ENCODE measurements at regions not wholly inside any gene's neighbourhood (a gene's known extent, or its start where the extent isn't known, plus 50 kb on each side); places are given as distances from the start of the nearest gene placed in this dataset.
A peak's percentile ranks its signal among the peaks of the same experiment; 100 is the strongest.

- DNase-seq (ENCODE audit: insufficient read length, low spot score) (no peak), FAIRE-seq (no peak)
- TF ChIP-seq, protein P1, sequence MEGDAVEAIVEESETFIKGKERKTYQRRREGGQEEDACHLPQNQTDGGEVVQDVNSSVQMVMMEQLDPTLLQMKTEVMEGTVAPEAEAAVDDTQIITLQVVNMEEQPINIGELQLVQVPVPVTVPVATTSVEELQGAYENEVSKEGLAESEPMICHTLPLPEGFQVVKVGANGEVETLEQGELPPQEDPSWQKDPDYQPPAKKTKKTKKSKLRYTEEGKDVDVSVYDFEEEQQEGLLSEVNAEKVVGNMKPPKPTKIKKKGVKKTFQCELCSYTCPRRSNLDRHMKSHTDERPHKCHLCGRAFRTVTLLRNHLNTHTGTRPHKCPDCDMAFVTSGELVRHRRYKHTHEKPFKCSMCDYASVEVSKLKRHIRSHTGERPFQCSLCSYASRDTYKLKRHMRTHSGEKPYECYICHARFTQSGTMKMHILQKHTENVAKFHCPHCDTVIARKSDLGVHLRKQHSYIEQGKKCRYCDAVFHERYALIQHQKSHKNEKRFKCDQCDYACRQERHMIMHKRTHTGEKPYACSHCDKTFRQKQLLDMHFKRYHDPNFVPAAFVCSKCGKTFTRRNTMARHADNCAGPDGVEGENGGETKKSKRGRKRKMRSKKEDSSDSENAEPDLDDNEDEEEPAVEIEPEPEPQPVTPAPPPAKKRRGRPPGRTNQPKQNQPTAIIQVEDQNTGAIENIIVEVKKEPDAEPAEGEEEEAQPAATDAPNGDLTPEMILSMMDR (IDR thresholded peaks at IDR 0.05; ENCODE audit: insufficient read depth, missing control alignments): no peak
These were observed 323.3 kb upstream of the TMEM132C start for GRCh38 chr12:127943481-127944210.

- TF ChIP-seq, protein P1 (IDR thresholded peaks at IDR 0.05; ENCODE audit: insufficient read depth, missing control alignments): no peak
- FAIRE-seq: no peak
- no peak for DNase-seq (ENCODE audit: insufficient read length, low spot score)
These were observed 322.6 kb upstream of the TMEM132C start for GRCh38 chr12:127944211-127944899.

DNA sequence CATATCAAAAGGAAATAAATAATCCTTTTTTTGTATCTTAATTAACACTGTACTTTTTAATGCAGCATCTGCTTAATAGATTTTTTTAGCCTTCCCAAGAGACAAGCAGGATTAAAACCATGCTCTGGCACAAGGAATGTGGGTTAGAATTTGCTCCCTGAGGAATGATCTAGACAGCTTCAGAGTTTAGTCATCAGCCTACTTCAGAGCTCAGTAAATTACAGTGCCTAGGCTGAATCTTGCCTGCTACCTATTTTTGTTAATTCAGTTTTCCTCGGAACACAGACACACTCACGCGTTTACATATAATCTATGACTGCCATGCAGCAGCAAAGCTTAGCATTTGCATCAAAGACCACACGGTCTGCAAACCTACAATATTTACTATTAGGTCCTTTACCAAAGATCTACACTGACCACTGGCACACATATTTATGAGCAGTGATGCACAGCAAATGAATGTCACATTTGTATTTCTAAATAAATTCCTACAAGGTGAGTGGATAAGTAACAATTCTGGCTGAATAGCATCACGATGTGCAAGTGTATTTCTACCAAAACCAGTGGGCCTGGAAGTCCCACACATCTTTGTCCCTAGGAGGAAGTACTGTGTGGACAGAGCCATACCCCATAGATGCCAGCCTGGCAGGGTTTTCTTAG lies 309.8 kb upstream of the TMEM132C start:
- DNase-seq (ENCODE audit: insufficient read length, low spot score) (no peak), FAIRE-seq (no peak)
- TF ChIP-seq, protein P1 (IDR thresholded peaks at IDR 0.05; ENCODE audit: insufficient read depth, missing control alignments): no peak

GRCh38 chr12:127962303-127962702 lies 304.7 kb upstream of the TMEM132C start:
- FAIRE-seq: no peak
- no peak for DNase-seq (ENCODE audit: insufficient read length, low spot score)
- TF ChIP-seq, protein P1 (IDR thresholded peaks at IDR 0.05; ENCODE audit: insufficient read depth, missing control alignments): no peak

- TF ChIP-seq, protein P1 (IDR thresholded peaks at IDR 0.05; ENCODE audit: insufficient read depth, missing control alignments): no peak
- FAIRE-seq (no peak), DNase-seq (ENCODE audit: insufficient read length, low spot score) (no peak)
These were observed 303.0 kb upstream of the TMEM132C start for GRCh38 chr12:127963933-127964332.

DNA sequence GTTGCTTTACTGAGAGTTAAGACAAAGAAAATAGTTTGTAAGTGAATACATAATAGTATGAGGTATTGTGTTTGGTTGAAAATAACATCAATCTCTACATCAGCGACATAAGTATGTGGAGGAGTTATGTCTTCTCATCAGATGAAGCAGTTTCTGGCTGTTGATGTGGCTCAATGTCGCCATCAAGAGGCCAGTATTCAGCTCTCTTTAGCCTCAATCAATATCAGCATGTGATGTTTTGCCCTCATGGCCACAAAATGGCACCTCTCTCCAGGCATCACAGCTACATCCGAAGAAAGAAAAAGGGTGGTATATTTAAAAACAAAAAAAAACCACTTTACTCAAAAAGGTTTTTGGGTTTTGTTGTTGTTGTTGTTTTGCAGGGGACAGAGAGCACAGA lies 302.3 kb upstream of the TMEM132C start:
- DNase-seq (ENCODE audit: insufficient read length, low spot score) (no peak), FAIRE-seq (no peak)
- TF ChIP-seq, protein P1 (IDR thresholded peaks at IDR 0.05; ENCODE audit: insufficient read depth, missing control alignments): peak; percentile 26
